Pancreas (tissue), 10 donors: ENCODE measurements at regions not wholly inside any gene's neighbourhood (a gene's known extent, or its start where the extent isn't known, plus 50 kb on each side); places are given as distances from the start of the nearest gene placed in this dataset.
"Not testable (repeated sequence)": the region's sequence is repeated elsewhere in the genome, so short reads cannot be mapped to it uniquely, and the experiment has no call there.

ENCODE experiments used
- ATAC-seq, 4 donors: fragments of 200-7000 bp; cut with Tn5 transposase; one replicate each; pipeline versions ENCODE4 v1.8.0 to v1.9.1; 2020; ENCODE audit warnings: mild to moderate bottlenecking in 4 of 4, moderate library complexity in 4 of 4
- DNase-seq, 6 donors: peaks; one replicate each; pipeline ENCODE4 v3.0.0-alpha.2; 2020
- FAIRE-seq: peaks from 2 replicates; lab custom pipeline; 2012; peaks lifted over from hg19 to GRCh38; lab: Jason Lieb, UNC
- H3K27ac ChIP-seq, 4 donors: fragments of 200-600 bp; sonication (generic); 1 replicate in 3 of 4; 2 replicates in 1 of 4; pipeline versions ENCODE4 v1.5.0 to v1.8.0; 2020
- H3K27me3 ChIP-seq, 4 donors: fragments of 200-600 bp; one replicate each; pipeline ENCODE4 v1.8.0; 2021
- H3K36me3 ChIP-seq, 3 donors: fragments of 200-600 bp; sonication (generic) in 1 of 3; one replicate each; pipeline versions ENCODE4 v1.5.0 to v1.8.0; 2020 to 2021
- H3K4me1 ChIP-seq, 3 donors: fragments of 200-600 bp; one replicate each; pipeline ENCODE4 v1.8.0; 2021
- H3K4me3 ChIP-seq, 4 donors: fragments of 200-600 bp; sonication (generic) in 2 of 4; one replicate each; pipeline versions ENCODE4 v1.5.0 to v1.8.0; 2020 to 2021
- H3K9me3 ChIP-seq, 4 donors: fragments of 200-600 bp; one replicate each; pipeline ENCODE4 v1.8.0; 2021
- CTCF ChIP-seq, 4 donors: fragments of 200-600 bp; sonication (generic) in 3 of 4; IDR thresholded peaks; one replicate each; pipeline versions ENCODE4 v1.5.0 to v1.8.0; 2021; ENCODE audit warnings: antibody characterized with exemption in 4 of 4
- WGBS, 2 donors: extraction: QIAGEN DNeasy Blood & Tissue Kit; methylation state at CpG; one replicate each; pipeline ENCODE4 v1.1.7; 2013; 5-methylcytosine and 5-hydroxymethylcytosine counted together
- intact Hi-C, 3 donors: fragments of 100-400 bp; cut with DNase I; formaldehyde crosslinking; loops; one replicate each; pipeline versions ENCODE4 v1.11.1 to v1.14.2; 2022
- donor health status: healthy with polysubstance abuse.
- donor health status: DM: no; HTN: no; CAD: no; lungs with moderate emphysema.
- donor health status: DM: no; HTN: no; CAD: no.
- donor health status: control.
- donor health status: control.
- donor health status: Bipolar disorder and iron deficiency.
- donor health status: DM: yes; HTN: yes; CAD: no.
- donor health status: DM: no; HTN: no; CAD: no.
- donor health status: DM: no; HTN: no; CAD: no.
- donor health status: DM: yes; HTN: yes; CAD: no.

- no peak for DNase-seq
- Histone ChIP-seq H3K4me1 (no peaks in the 10 kb centered on the region), H3K36me3 (no peaks in the 10 kb centered on the region), H3K27ac (no peak overlapping the region), H3K27me3 (no peaks in the 10 kb centered on the region), H3K9me3 (no peaks in the 10 kb centered on the region), H3K4me3 (no peak overlapping the region)
- no peak for TF ChIP-seq CTCF (IDR thresholded peaks at IDR 0.05)
- ATAC-seq: no peak
- FAIRE-seq: no peak
- 68 to 80% methylated on average over 3 of the region's 3 CpGs for WGBS, 2 donors
- intact Hi-C loops: no loop called here
Observed at GRCh38 chr7:84895563-84895962, 291.3 kb downstream of the SEMA3D start.

GRCh38 chr7:84883570-84883969 is 303.3 kb downstream of the SEMA3D start:
- not testable (repeated sequence) for ATAC-seq

GRCh38 chr7:84880326-84880997 is 306.4 kb downstream of the SEMA3D start:
- H3K4me3 ChIP-seq, H3K4me1 ChIP-seq, H3K36me3 ChIP-seq, H3K27me3 ChIP-seq, intact Hi-C loops, FAIRE-seq, ATAC-seq, H3K27ac ChIP-seq, H3K9me3 ChIP-seq: not testable (repeated sequence)
- DNase-seq: peak in 3 of 6 donors; percentile 13 to 49 (median 45)
- 96% methylated on average over 60 of the region's 60 CpGs for WGBS, 2 donors

More at GRCh38 chr7:84883570-84883969, 303.3 kb downstream of the SEMA3D start:
- intact Hi-C loops, H3K36me3 ChIP-seq, H3K9me3 ChIP-seq, FAIRE-seq, H3K4me3 ChIP-seq, H3K27ac ChIP-seq, H3K4me1 ChIP-seq, DNase-seq, H3K27me3 ChIP-seq: not testable (repeated sequence)
- WGBS, 2 donors: 70 to 83% methylated on average over 1 of the region's 1 CpG

GRCh38 chr7:84879570-84880325 is 307.1 kb downstream of the SEMA3D start:
- ATAC-seq: no peak
- H3K36me3 ChIP-seq: no peaks in the 10 kb centered on the region
- FAIRE-seq: no peak
- H3K27ac ChIP-seq: no peak overlapping the region
- no peaks in the 10 kb centered on the region for H3K27me3 ChIP-seq
- TF ChIP-seq CTCF (IDR thresholded peaks at IDR 0.05): no peak
- no peaks in the 10 kb centered on the region for H3K9me3 ChIP-seq
- WGBS, 2 donors: 49 to 56% methylated on average over 3 of the region's 3 CpGs
- H3K4me3 ChIP-seq: no peak overlapping the region
- no peaks in the 10 kb centered on the region for H3K4me1 ChIP-seq
- intact Hi-C loops: no loop called here
- DNase-seq: no peak

GRCh38 chr7:84877943-84878570 is 308.8 kb downstream of the SEMA3D start:
- FAIRE-seq (no peak), ATAC-seq (no peak), DNase-seq (no peak)
- Histone ChIP-seq H3K4me1 (no peaks in the 10 kb centered on the region), H3K36me3 (no peaks in the 10 kb centered on the region), H3K27me3 (no peaks in the 10 kb centered on the region), H3K27ac (no peak overlapping the region), H3K9me3 (no peaks in the 10 kb centered on the region), H3K4me3 (no peak overlapping the region)
- 83 to 84% methylated on average over 1 of the region's 1 CpG for WGBS, 2 donors
- no peak for TF ChIP-seq CTCF (IDR thresholded peaks at IDR 0.05)
- intact Hi-C loops: no loop called here
